Right lobe of liver (tissue), 4 donors: ENCODE measurements at regions not wholly inside any gene's neighbourhood (a gene's known extent, or its start where the extent isn't known, plus 50 kb on each side); places are given as distances from the start of the nearest gene placed in this dataset.

Experiments used
- POLR2A ChIP-seq: fragments of 450-650 bp; IDR thresholded peaks from one replicate; pipeline ENCODE4 v1.6.1; 2017; ENCODE audit warnings: antibody characterized with exemption, mild to moderate bottlenecking
- TF ChIP-seq, protein P1 (sequence below), 4 donors: fragments of 200-600 bp in 3 of 4; fragments of 450-650 bp in 1 of 4; IDR thresholded peaks; one replicate each; pipeline versions ENCODE4 v1.5.1 to v1.8.0; 2016 to 2022; ENCODE audit warnings: antibody characterized with exemption in 4 of 4, mild to moderate bottlenecking in 2 of 4
- donor health status: DM: no; HTN: no; CAD: no.
- donor health status: DM: no; HTN: no; CAD: no.
- donor health status: DM: no; HTN: yes; CAD: no.

DNA sequence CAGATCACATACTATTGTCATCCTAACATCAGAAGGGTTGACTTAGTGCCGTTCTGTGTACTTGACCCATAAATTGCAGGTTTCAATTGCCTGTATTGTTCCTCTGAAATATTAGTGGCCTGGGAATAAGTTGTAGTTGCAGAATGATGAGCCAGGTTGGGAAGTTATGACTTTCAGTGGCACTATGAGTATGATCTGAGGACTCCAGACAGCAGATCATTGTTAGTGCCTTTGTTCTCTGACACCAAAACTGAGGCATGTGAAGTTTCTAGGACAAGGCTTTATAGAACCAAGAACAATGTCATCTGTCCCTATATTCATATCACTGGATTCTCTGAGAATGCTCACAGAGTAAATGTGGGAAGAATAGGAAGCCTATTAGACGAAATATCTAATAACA lies 403.7 kb downstream of the STK39 start:
- no peak for TF ChIP-seq POLR2A
- TF ChIP-seq, protein P1, sequence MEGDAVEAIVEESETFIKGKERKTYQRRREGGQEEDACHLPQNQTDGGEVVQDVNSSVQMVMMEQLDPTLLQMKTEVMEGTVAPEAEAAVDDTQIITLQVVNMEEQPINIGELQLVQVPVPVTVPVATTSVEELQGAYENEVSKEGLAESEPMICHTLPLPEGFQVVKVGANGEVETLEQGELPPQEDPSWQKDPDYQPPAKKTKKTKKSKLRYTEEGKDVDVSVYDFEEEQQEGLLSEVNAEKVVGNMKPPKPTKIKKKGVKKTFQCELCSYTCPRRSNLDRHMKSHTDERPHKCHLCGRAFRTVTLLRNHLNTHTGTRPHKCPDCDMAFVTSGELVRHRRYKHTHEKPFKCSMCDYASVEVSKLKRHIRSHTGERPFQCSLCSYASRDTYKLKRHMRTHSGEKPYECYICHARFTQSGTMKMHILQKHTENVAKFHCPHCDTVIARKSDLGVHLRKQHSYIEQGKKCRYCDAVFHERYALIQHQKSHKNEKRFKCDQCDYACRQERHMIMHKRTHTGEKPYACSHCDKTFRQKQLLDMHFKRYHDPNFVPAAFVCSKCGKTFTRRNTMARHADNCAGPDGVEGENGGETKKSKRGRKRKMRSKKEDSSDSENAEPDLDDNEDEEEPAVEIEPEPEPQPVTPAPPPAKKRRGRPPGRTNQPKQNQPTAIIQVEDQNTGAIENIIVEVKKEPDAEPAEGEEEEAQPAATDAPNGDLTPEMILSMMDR (IDR thresholded peaks at IDR 0.05) = no peak
